ENCODE measurements at regions not wholly inside any gene's neighbourhood (a gene's known extent, or its start where the extent isn't known, plus 50 kb on each side); places are given as distances from the start of the nearest gene placed in this dataset.

GRCh38 chr19:31470229-31470939 is 121.1 kb upstream of the TSHZ3 start:
- FAIRE-seq (no peak), DNase-seq (peak in 2 of 5 donors; percentile 18 to 25)
- H3K4me1 ChIP-seq (ENCODE audit: control insufficient read depth in 2 of 3, insufficient read depth in 2 of 3, low read depth in 1 of 3, low read length in 3 of 3): no peaks in the 10 kb centered on the region
- no peaks in the 10 kb centered on the region for H3K9me3 ChIP-seq (ENCODE audit: control insufficient read depth in 2 of 3, insufficient read depth in 1 of 3, low read length in 3 of 3)
- no peak overlapping the region for H3K4me3 ChIP-seq (ENCODE audit: low read length in 3 of 3)
- no peaks in the 10 kb centered on the region for H3K27me3 ChIP-seq (ENCODE audit: control insufficient read depth, insufficient read depth, low read length)
- H3K27ac ChIP-seq (ENCODE audit: low read depth in 2 of 2, low read length in 2 of 2): no peak overlapping the region
- H3K36me3 ChIP-seq (ENCODE audit: control insufficient read depth in 2 of 3, insufficient read depth in 3 of 3, low read length in 3 of 3): no peaks in the 10 kb centered on the region
- no peak overlapping the region for H3K9ac ChIP-seq (ENCODE audit: low read length in 3 of 3)
- intact Hi-C loops (cut with DNase I): no loop called here
- TF ChIP-seq CTCF (IDR thresholded peaks at IDR 0.05; ENCODE audit: borderline replicate concordance, extremely low read depth, insufficient read depth): no peak

- intact Hi-C loops (cut with DNase I): no loop called here
- DNase-seq: peak in 2 of 5 donors; percentile 4 to 17
- no peak for TF ChIP-seq CTCF (IDR thresholded peaks at IDR 0.05; ENCODE audit: borderline replicate concordance, extremely low read depth, insufficient read depth)
- no peaks in the 10 kb centered on the region for H3K9me3 ChIP-seq (ENCODE audit: control insufficient read depth in 2 of 3, insufficient read depth in 1 of 3, low read length in 3 of 3)
- H3K36me3 ChIP-seq (ENCODE audit: control insufficient read depth in 2 of 3, insufficient read depth in 3 of 3, low read length in 3 of 3): no peaks in the 10 kb centered on the region
- H3K27me3 ChIP-seq (ENCODE audit: control insufficient read depth, insufficient read depth, low read length): no peaks in the 10 kb centered on the region
- no peak overlapping the region for H3K9ac ChIP-seq (ENCODE audit: low read length in 3 of 3)
- H3K4me3 ChIP-seq (ENCODE audit: low read length in 3 of 3): no peak overlapping the region
- H3K27ac ChIP-seq (ENCODE audit: low read depth in 2 of 2, low read length in 2 of 2): no peak overlapping the region
- no peak for FAIRE-seq
- H3K4me1 ChIP-seq (ENCODE audit: control insufficient read depth in 2 of 3, insufficient read depth in 2 of 3, low read depth in 1 of 3, low read length in 3 of 3): no peaks in the 10 kb centered on the region
Observed at GRCh38 chr19:31470952-31471351, 121.7 kb upstream of the TSHZ3 start.

GRCh38 chr19:31478241-31478640 is 129.0 kb upstream of the TSHZ3 start:
- intact Hi-C loops (cut with DNase I): no loop called here
- no peak for DNase-seq
- no peaks in the 10 kb centered on the region for H3K9me3 ChIP-seq (ENCODE audit: control insufficient read depth in 2 of 3, insufficient read depth in 1 of 3, low read length in 3 of 3)
- no peak overlapping the region for H3K9ac ChIP-seq (ENCODE audit: low read length in 3 of 3)
- H3K36me3 ChIP-seq (ENCODE audit: control insufficient read depth in 2 of 3, insufficient read depth in 3 of 3, low read length in 3 of 3): no peaks in the 10 kb centered on the region
- H3K4me3 ChIP-seq (ENCODE audit: low read length in 3 of 3): no peak overlapping the region
- H3K27ac ChIP-seq (ENCODE audit: low read depth in 2 of 2, low read length in 2 of 2): no peak overlapping the region
- TF ChIP-seq CTCF (IDR thresholded peaks at IDR 0.05; ENCODE audit: borderline replicate concordance, extremely low read depth, insufficient read depth): no peak
- no peak for FAIRE-seq
- no peaks in the 10 kb centered on the region for H3K27me3 ChIP-seq (ENCODE audit: control insufficient read depth, insufficient read depth, low read length)
- H3K4me1 ChIP-seq (ENCODE audit: control insufficient read depth in 2 of 3, insufficient read depth in 2 of 3, low read depth in 1 of 3, low read length in 3 of 3): no peaks in the 10 kb centered on the region

Data from kidney (tissue), 13 donors.